Activated T-helper 1 cell treated with anti-CD3 and anti-CD28 coated beads, Interleukin-12 subunit alpha, Interleukin-12 subunit beta, Interleukin-2, Interleukin-4 antibody, amounts not matched to agents 30 ng/mL and 10 ng/mL and 1 ng/mL, durations not matched to agents 14 hours and 24 hours and 36 hours (primary cell): ENCODE measurements at regions not wholly inside any gene's neighbourhood (a gene's known extent, or its start where the extent isn't known, plus 50 kb on each side); places are given as distances from the start of the nearest gene placed in this dataset.

Experiments used
- DNase-seq: peaks from one replicate; pipeline ENCODE4 v3.0.0; 2021; ENCODE audit warnings: low spot score
- H3K27ac Mint-ChIP-seq: one replicate; pipeline ENCODE4 v1.8.0; 2021; ENCODE audit warnings: mild to moderate bottlenecking, mixed read lengths
- H3K27me3 Mint-ChIP-seq: one replicate; pipeline ENCODE4 v1.8.0; 2022; ENCODE audit warnings: mild to moderate bottlenecking, moderate library complexity, mixed read lengths; ENCODE audit not compliant: insufficient read depth
- H3K36me3 Mint-ChIP-seq: one replicate; pipeline ENCODE4 v1.8.0; 2021; ENCODE audit warnings: low read depth, mixed read lengths
- H3K4me1 Mint-ChIP-seq: one replicate; pipeline ENCODE4 v1.8.0; 2021; ENCODE audit warnings: low read depth, mixed read lengths
- H3K4me3 Mint-ChIP-seq: one replicate; pipeline ENCODE4 v1.8.0; 2021; ENCODE audit warnings: mild to moderate bottlenecking, moderate library complexity, mixed read lengths
- H3K9me3 Mint-ChIP-seq: one replicate; pipeline ENCODE4 v1.8.0; 2021; ENCODE audit warnings: mixed read lengths
- intact Hi-C: fragments of 100-400 bp; cut with micrococcal nuclease; formaldehyde crosslinking; loops from one replicate; pipeline ENCODE4 v1.15.1; 2024

GRCh38 chr1:82449506-82450057 lies 648.8 kb downstream of the ADGRL2 start:
- no peak overlapping the region for H3K4me3 Mint-ChIP-seq
- H3K36me3 Mint-ChIP-seq: peaks cover 1% of the 10 kb centered on the region
- no peak for DNase-seq
- H3K4me1 Mint-ChIP-seq: no peaks in the 10 kb centered on the region
- intact Hi-C loops: no loop called here
- no peak overlapping the region for H3K27ac Mint-ChIP-seq
- peaks cover 12% of the 10 kb centered on the region for H3K9me3 Mint-ChIP-seq
- H3K27me3 Mint-ChIP-seq: no peaks in the 10 kb centered on the region

DNA sequence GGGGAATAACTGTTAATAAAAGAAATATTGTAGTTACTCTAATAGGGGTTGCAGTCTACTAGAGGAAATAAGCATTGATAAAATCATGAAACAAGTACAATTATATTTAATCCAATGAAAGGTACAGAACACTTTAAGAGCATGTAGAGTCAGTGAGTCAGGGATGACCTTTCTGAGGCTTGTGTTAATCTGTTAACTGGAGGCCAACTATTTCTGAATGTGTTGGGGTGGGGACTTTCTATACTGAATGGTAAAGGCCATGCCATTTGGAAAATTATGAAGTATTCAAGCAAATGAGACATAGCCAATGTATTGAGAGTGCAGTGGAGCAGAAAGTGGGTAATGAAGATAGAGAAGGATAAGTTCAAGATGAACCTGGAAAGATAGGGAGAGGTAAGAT lies 646.2 kb downstream of the ADGRL2 start:
- Mint-ChIP-seq H3K4me1 (no peaks in the 10 kb centered on the region), H3K36me3 (peaks cover 1% of the 10 kb centered on the region), H3K27ac (no peak overlapping the region), H3K27me3 (no peaks in the 10 kb centered on the region), H3K9me3 (peaks cover 3% of the 10 kb centered on the region), H3K4me3 (no peak overlapping the region)
- DNase-seq: no peak
- intact Hi-C loops: no loop called here

DNA sequence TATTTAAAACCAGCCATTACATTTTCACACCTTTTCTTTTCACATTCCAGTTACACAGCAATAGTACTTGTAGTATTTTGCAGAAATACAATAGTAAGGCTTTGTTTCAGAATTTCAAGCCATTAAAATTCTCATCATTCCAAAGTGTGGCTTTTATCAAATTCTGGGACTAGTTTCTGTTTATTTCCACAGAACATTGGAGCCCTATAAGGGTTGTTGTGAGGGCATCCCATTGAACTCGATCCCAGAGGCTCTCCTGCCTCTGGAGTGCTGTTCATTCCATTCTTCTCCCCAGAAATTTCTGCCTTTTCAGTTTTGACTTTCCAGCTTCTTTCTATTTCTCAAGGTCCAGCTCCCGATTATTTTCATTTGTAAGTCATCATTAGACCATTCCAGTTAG lies 645.5 kb downstream of the ADGRL2 start:
- Mint-ChIP-seq H3K4me3 (no peak overlapping the region), H3K27me3 (no peaks in the 10 kb centered on the region), H3K27ac (no peak overlapping the region), H3K9me3 (peaks cover 3% of the 10 kb centered on the region), H3K4me1 (no peaks in the 10 kb centered on the region), H3K36me3 (peaks cover 1% of the 10 kb centered on the region)
- intact Hi-C loops: no loop called here
- no peak for DNase-seq

DNA sequence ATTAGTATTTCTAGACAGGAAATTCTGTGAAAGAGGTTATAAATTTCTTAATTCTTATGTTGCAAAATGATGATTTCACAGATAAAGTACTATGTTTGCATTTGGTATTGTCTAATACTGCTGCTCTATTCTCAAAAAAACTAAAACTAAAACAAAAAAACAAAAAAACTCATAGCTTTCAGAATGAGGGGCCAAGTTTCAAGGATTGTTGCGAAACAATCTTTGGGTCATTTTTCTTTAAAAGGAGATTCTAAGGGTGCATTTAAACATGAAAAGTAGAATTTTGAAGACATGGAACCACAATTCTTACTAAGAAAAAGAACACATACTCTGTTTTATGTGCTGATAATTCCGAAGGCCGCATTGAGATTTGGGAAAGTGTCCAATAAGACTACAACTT lies 645.1 kb downstream of the ADGRL2 start:
- Mint-ChIP-seq H3K27me3 (no peaks in the 10 kb centered on the region), H3K9me3 (peaks cover 3% of the 10 kb centered on the region), H3K4me3 (no peak overlapping the region), H3K27ac (no peak overlapping the region), H3K4me1 (no peaks in the 10 kb centered on the region), H3K36me3 (peaks cover 1% of the 10 kb centered on the region)
- intact Hi-C loops: no loop called here
- DNase-seq: no peak

DNA sequence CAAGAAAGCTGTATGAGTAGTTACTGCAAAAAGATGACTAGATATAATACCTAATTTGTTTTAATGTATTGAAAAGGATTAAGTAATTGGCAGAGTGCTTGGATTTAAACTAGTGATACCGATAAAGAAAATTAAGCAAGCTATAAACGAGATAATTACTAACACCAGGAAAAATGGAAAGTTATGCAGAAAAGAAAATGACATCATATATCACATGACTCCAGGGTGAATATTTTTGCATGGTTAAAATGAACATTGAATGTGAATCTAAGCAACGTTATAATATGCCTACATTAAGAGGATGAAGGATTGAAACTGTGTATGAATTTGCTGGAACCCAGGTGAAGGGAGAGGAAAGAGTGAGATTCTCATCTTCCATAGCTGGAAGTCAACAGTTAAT lies 644.4 kb downstream of the ADGRL2 start:
- H3K4me3 Mint-ChIP-seq: no peak overlapping the region

DNA sequence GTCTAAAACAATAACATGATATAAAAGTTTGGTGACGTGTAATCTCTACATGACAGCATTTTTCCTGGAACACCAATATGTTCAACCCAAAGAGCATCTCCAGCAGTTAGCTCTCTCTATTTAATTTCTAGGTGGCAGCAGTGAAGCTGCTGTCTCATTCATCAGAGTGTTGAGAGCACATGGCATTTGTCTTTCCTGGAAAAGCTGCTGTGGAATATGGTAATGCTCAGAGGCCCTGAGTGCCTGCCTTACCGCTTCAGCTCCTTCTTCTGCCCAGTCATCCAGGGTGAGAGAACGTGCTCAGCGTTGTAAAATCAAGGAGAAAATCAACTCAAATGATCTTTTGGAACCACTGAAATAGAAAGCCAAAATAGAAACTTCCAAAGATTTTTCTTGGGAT lies 640.7 kb downstream of the ADGRL2 start:
- intact Hi-C loops: no loop called here
- Mint-ChIP-seq H3K4me1 (no peaks in the 10 kb centered on the region), H3K4me3 (no peak overlapping the region), H3K27ac (no peak overlapping the region), H3K9me3 (no peaks in the 10 kb centered on the region), H3K27me3 (no peaks in the 10 kb centered on the region), H3K36me3 (no peaks in the 10 kb centered on the region)
- no peak for DNase-seq

More for the DNA sequence above, 644.4 kb downstream of the ADGRL2 start:
- Mint-ChIP-seq H3K27ac (no peak overlapping the region), H3K27me3 (no peaks in the 10 kb centered on the region), H3K4me1 (no peaks in the 10 kb centered on the region), H3K36me3 (peaks cover under 1% of the 10 kb centered on the region), H3K9me3 (peaks cover 2% of the 10 kb centered on the region)
- no peak for DNase-seq
- intact Hi-C loops: no loop called here

- no peaks in the 10 kb centered on the region for H3K36me3 Mint-ChIP-seq
- no peak for DNase-seq
- intact Hi-C loops: no loop called here
- no peaks in the 10 kb centered on the region for H3K4me1 Mint-ChIP-seq
- H3K27me3 Mint-ChIP-seq: no peaks in the 10 kb centered on the region
- H3K9me3 Mint-ChIP-seq: no peaks in the 10 kb centered on the region
- H3K27ac Mint-ChIP-seq: no peak overlapping the region
- H3K4me3 Mint-ChIP-seq: no peak overlapping the region
Observed at GRCh38 chr1:82423174-82423815, 622.6 kb downstream of the ADGRL2 start.

DNA sequence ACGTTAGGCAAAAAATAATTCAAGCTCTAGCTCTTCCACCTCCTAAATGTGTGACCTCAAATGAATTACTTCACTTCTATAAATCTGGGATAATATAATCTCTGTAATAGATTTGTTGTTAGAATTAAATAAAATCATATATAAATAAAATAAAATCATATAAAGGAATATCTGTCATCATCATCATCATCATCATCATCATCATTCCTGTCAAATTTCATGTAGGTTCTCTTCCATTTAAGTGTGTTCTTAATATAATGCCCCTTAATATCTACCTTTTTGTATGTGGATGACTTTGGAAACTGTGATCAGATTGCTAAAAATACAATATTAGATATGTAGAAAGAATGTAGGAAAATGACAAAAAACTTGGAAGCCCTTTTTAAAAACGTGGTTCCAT lies 621.0 kb downstream of the ADGRL2 start:
- DNase-seq: no peak
- Mint-ChIP-seq H3K36me3 (no peaks in the 10 kb centered on the region), H3K4me1 (no peaks in the 10 kb centered on the region), H3K4me3 (no peak overlapping the region), H3K27me3 (no peaks in the 10 kb centered on the region), H3K27ac (no peak overlapping the region), H3K9me3 (no peaks in the 10 kb centered on the region)
- intact Hi-C loops: no loop called here

GRCh38 chr1:82420584-82420983 lies 619.9 kb downstream of the ADGRL2 start:
- no peaks in the 10 kb centered on the region for H3K4me1 Mint-ChIP-seq
- H3K36me3 Mint-ChIP-seq: no peaks in the 10 kb centered on the region

GRCh38 chr1:82411605-82412004 lies 610.9 kb downstream of the ADGRL2 start:
- H3K4me3 Mint-ChIP-seq: no peak overlapping the region
- no peak for DNase-seq
- no peaks in the 10 kb centered on the region for H3K9me3 Mint-ChIP-seq
- H3K36me3 Mint-ChIP-seq: no peaks in the 10 kb centered on the region
- intact Hi-C loops: no loop called here
- H3K27me3 Mint-ChIP-seq: no peaks in the 10 kb centered on the region
- H3K4me1 Mint-ChIP-seq: no peaks in the 10 kb centered on the region
- H3K27ac Mint-ChIP-seq: no peak overlapping the region

More at GRCh38 chr1:82420584-82420983, 619.9 kb downstream of the ADGRL2 start:
- no peak for DNase-seq
- no peak overlapping the region for H3K4me3 Mint-ChIP-seq
- H3K27me3 Mint-ChIP-seq: no peaks in the 10 kb centered on the region
- no peaks in the 10 kb centered on the region for H3K9me3 Mint-ChIP-seq
- intact Hi-C loops: no loop called here
- H3K27ac Mint-ChIP-seq: no peak overlapping the region

DNA sequence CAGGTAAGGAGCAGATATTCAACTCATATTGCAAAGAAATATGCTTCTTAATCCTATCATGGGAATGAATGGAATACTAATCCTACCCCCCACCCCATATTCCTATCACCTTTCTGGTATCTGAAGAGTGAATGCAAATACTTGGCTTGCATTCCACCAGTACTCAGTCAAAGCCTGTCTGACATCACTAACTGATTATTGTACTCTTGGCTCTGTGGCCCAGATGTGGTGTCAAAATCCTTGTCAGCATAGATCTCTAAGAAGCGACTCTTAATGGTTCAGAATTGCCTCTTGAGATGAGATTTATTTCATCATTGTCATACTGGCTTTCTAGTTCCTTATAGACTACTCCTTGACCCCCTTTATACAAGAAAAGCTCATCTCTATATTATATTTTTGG lies 604.6 kb downstream of the ADGRL2 start:
- no peaks in the 10 kb centered on the region for H3K9me3 Mint-ChIP-seq
- no peak overlapping the region for H3K27ac Mint-ChIP-seq
- no peaks in the 10 kb centered on the region for H3K4me1 Mint-ChIP-seq
- H3K4me3 Mint-ChIP-seq: no peak overlapping the region
- intact Hi-C loops: no loop called here
- no peaks in the 10 kb centered on the region for H3K27me3 Mint-ChIP-seq
- no peak for DNase-seq
- no peaks in the 10 kb centered on the region for H3K36me3 Mint-ChIP-seq

- no peak for DNase-seq
- Mint-ChIP-seq H3K9me3 (no peaks in the 10 kb centered on the region), H3K36me3 (no peaks in the 10 kb centered on the region)
Observed at GRCh38 chr1:82401116-82401515, 600.4 kb downstream of the ADGRL2 start.

GRCh38 chr1:82400521-82400920 lies 599.8 kb downstream of the ADGRL2 start:
- intact Hi-C loops: no loop called here
- no peak for DNase-seq
- no peaks in the 10 kb centered on the region for H3K36me3 Mint-ChIP-seq
- no peaks in the 10 kb centered on the region for H3K9me3 Mint-ChIP-seq
- H3K4me1 Mint-ChIP-seq: no peaks in the 10 kb centered on the region
- H3K27me3 Mint-ChIP-seq: no peaks in the 10 kb centered on the region
- no peak overlapping the region for H3K27ac Mint-ChIP-seq
- H3K4me3 Mint-ChIP-seq: no peak overlapping the region

More at GRCh38 chr1:82401116-82401515, 600.4 kb downstream of the ADGRL2 start:
- intact Hi-C loops: no loop called here
- Mint-ChIP-seq H3K27ac (no peak overlapping the region), H3K4me1 (no peaks in the 10 kb centered on the region), H3K4me3 (no peak overlapping the region), H3K27me3 (no peaks in the 10 kb centered on the region)

DNA sequence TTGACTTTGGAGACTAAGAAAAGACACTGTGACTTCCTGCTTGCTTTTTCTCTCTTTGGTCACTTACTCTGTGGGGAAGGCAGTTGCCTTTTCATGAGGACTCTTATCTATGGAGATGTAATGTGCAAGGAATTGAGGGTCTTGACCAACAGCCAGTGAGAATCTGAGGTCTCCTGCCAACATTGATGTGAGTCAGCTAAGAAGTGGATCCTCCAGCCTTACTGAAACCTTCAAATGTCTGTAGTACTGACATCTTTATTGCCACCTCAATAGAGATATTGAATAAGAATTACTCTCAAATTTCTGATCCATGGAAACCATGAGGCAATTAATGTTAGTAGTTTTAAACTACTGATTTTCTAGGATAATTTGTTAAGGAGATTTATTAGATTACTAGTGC lies 598.4 kb downstream of the ADGRL2 start:
- Mint-ChIP-seq H3K9me3 (no peaks in the 10 kb centered on the region), H3K4me3 (no peak overlapping the region), H3K4me1 (no peaks in the 10 kb centered on the region), H3K27me3 (no peaks in the 10 kb centered on the region), H3K27ac (no peak overlapping the region), H3K36me3 (no peaks in the 10 kb centered on the region)
- no peak for DNase-seq
- intact Hi-C loops: no loop called here
